ENCODE measurements at regions not wholly inside any gene's neighbourhood (a gene's known extent, or its start where the extent isn't known, plus 50 kb on each side); places are given as distances from the start of the nearest gene placed in this dataset.

DNA sequence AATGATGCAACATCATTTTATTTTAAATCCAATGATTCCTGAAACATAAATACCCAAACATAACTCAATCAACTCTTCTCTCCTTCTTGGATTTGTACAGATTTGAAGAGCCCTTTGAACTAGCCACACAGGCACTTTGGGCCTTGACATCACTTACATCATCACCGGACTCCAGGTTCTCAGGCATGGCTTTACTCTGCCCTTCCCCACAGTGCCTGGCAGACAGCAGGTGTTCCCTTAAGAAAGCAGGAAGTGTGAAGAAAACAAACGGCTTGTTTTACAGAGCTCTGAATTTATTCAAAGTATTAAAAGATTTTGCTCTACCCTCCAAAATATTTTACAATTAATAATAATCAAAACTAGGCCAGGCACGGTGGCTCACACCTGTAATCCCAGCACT is 54.8 kb upstream of the GCM1 start:
- Histone ChIP-seq H3K23ac (ENCODE audit: insufficient read length, low read depth, low read length) (no peak overlapping the region), H2BK12ac (ENCODE audit: insufficient read length, low read depth, low read length) (no peak overlapping the region), H3K18ac (ENCODE audit: insufficient read length, low read depth, low read length) (no peak overlapping the region), H3K4ac (ENCODE audit: low read depth, low read length) (no peak overlapping the region), H3K9me3 (ENCODE audit: control insufficient read depth, low read depth, low read length) (no peaks in the 10 kb centered on the region), H2BK20ac (ENCODE audit: low read depth, low read length, poor library complexity, severe bottlenecking) (no peak overlapping the region), H2BK15ac (ENCODE audit: low read depth, low read length) (no peak overlapping the region), H3K27me3 (ENCODE audit: insufficient read depth, low read length) (no peaks in the 10 kb centered on the region), H3K4me1 (ENCODE audit: insufficient read depth, low read length) (no peaks in the 10 kb centered on the region), H4K91ac (ENCODE audit: insufficient read length, low read depth, low read length) (no peak overlapping the region), H3K79me2 (ENCODE audit: insufficient read depth, low read length) (no peaks in the 10 kb centered on the region), H3K23me2 (ENCODE audit: insufficient read length, low read depth, low read length, poor library complexity, severe bottlenecking) (no peaks in the 10 kb centered on the region), H2BK5ac (ENCODE audit: insufficient read length, low read length) (no peak overlapping the region), H3K4me2 (ENCODE audit: insufficient read depth, insufficient read length, low read length) (no peak overlapping the region), H2AFZ (ENCODE audit: low read length) (no peak overlapping the region), H3K9ac (ENCODE audit: extremely low read depth, insufficient read length, low read length) (no peak overlapping the region), H3T11ph (ENCODE audit: low read length) (no peak overlapping the region), H2BK120ac (ENCODE audit: low read depth, low read length, poor library complexity, severe bottlenecking) (no peak overlapping the region), H4K5ac (ENCODE audit: insufficient read length, low read depth, low read length) (no peak overlapping the region), H3K27ac (ENCODE audit: insufficient read length, low read depth, low read length) (no peak overlapping the region), H2AK5ac (ENCODE audit: insufficient read length, low read length) (no peak overlapping the region), H4K20me1 (ENCODE audit: control insufficient read depth, insufficient read depth, insufficient read length) (no peaks in the 10 kb centered on the region), H4K8ac (replicated peaks; ENCODE audit: insufficient read length, low read depth, low read length) (no peak overlapping the region), H3K14ac (ENCODE audit: insufficient read depth, low read length) (no peak overlapping the region), H3K56ac (ENCODE audit: insufficient read length, low read depth, low read length) (no peak overlapping the region), H3K79me1 (ENCODE audit: insufficient read depth, low read depth, low read length, poor library complexity, severe bottlenecking) (no peaks in the 10 kb centered on the region)
- TF ChIP-seq, protein P1, sequence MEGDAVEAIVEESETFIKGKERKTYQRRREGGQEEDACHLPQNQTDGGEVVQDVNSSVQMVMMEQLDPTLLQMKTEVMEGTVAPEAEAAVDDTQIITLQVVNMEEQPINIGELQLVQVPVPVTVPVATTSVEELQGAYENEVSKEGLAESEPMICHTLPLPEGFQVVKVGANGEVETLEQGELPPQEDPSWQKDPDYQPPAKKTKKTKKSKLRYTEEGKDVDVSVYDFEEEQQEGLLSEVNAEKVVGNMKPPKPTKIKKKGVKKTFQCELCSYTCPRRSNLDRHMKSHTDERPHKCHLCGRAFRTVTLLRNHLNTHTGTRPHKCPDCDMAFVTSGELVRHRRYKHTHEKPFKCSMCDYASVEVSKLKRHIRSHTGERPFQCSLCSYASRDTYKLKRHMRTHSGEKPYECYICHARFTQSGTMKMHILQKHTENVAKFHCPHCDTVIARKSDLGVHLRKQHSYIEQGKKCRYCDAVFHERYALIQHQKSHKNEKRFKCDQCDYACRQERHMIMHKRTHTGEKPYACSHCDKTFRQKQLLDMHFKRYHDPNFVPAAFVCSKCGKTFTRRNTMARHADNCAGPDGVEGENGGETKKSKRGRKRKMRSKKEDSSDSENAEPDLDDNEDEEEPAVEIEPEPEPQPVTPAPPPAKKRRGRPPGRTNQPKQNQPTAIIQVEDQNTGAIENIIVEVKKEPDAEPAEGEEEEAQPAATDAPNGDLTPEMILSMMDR (conservative IDR thresholded peaks at IDR 0.05), result no peak
- DNase-seq, result no peak
- Mint-ChIP-seq H3K27ac (no peak overlapping the region), H3K4me1 (peaks cover 6 to 7% of the 10 kb centered on the region in 2 experiments; a peak in 3 of 4 replicates), H3K9me3 (no peaks in the 10 kb centered on the region), H3K4me3 (no peak overlapping the region), H3K36me3 (ENCODE audit: insufficient read depth in 1 of 3, low read depth in 3 of 3) (no peaks in the 10 kb centered on the region), H3K27me3 (ENCODE audit: low read depth) (no peaks in the 10 kb centered on the region)
- no CpG with 5 or more reads among the region's 3 CpGs for WGBS (ENCODE audit: extremely low coverage, insufficient read length, low lambda C conversion rate)
